ENCODE measurements at regions not wholly inside any gene's neighbourhood (a gene's known extent, or its start where the extent isn't known, plus 50 kb on each side); places are given as distances from the start of the nearest gene placed in this dataset.

- DNase-seq, result no peak
These were observed 507.9 kb downstream of the PLA2G4A start for GRCh38 chr1:187336441-187337168.

- DNase-seq, result no peak
These were observed 510.1 kb downstream of the PLA2G4A start for GRCh38 chr1:187338762-187339412.

DNA sequence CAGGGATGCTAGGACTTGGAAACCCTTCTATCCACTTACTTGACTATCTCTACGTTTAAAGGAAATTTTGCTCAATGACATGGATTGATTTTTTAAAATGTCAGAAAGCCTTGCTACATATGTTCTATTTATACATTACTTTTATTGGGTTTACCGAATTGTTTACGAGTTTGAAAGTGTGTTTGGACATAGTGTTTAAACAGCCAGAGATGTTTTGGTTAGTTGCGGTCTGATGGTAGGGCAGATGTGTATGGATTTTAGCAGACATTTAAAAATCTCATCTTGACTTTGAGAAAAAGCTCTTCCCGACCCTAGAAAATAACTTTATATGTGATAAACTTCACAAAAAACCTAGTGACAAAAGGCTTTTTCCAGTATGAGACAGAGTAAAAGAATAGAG lies 513.7 kb downstream of the PLA2G4A start:
- DNase-seq, result no peak

DNA sequence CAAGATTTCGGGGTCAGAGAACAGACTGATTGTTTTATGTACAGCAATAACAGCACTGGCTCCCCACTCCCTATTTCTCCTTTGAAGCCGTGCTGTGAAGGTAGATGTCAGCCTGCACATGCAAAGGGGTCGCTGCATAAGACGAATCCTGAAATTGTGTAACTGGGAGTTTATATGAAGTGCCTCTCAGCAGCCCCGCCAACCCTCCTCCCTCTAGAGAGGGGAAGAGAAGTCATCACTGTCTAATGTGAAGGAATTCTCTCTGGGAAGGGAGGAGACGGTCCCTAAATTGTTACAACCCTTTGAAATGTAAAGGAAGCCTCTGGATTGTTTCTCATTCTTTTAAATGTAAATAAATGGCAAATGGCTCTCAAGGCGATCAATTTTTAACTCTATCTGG lies 545.3 kb downstream of the PLA2G4A start:
- no peak for DNase-seq

- DNase-seq, result no peak
These were observed 546.0 kb downstream of the PLA2G4A start for GRCh38 chr1:187374742-187375141.

DNA sequence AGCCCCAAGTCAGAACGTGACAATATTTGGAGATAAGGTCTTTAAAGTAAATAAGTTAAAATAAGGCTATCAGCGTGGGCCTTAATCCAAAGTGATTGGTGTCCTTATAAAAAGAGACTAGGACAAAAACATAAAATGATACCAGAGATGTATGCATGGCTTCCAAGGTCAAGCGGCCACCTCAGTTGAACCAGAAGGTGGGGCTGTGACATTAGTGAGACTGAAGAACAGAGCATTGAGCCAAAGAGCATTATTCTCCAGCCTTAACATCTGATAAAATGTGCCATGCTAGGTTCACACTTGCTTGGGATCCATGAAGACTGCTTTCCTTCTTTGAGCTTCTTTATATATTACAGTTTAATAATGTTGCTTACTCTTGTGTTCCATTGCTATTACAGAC lies 554.6 kb downstream of the PLA2G4A start:
- no peak for DNase-seq

- no peak for DNase-seq
These were observed 555.8 kb downstream of the PLA2G4A start for GRCh38 chr1:187384504-187384903.

DNA sequence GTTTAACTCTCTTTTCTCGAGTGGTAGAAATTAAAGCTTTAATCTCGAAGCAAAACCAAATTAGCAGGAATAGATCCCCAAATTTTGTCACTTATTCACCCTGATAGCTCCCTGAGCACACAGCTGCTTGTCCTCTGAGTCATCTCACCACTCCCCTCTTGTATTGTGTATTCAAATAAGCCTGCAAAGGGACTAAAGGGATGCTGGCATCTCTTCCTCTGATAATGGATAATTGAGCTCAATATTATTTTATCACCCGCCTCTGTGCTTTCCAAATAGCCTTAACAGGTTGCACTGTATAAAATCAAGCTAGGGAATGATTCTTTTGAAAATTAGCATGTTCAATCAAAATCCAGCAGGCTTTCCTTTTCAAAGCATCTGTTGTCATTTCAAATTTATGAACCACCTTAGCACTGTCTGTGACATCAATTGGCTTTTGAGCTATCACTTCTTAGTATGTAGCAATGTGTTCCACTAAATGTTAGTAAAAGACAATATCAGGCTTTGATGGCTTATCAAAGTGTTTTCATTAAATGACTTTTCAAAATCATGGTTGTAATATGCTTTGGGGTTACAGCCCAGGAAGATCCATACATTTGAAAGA lies 561.6 kb downstream of the PLA2G4A start:
- DNase-seq, result no peak

- no peak for DNase-seq
These were observed 567.5 kb downstream of the PLA2G4A start for GRCh38 chr1:187396226-187396625.

GRCh38 chr1:187396929-187397796 lies 568.4 kb downstream of the PLA2G4A start:
- DNase-seq, result no peak

DNA sequence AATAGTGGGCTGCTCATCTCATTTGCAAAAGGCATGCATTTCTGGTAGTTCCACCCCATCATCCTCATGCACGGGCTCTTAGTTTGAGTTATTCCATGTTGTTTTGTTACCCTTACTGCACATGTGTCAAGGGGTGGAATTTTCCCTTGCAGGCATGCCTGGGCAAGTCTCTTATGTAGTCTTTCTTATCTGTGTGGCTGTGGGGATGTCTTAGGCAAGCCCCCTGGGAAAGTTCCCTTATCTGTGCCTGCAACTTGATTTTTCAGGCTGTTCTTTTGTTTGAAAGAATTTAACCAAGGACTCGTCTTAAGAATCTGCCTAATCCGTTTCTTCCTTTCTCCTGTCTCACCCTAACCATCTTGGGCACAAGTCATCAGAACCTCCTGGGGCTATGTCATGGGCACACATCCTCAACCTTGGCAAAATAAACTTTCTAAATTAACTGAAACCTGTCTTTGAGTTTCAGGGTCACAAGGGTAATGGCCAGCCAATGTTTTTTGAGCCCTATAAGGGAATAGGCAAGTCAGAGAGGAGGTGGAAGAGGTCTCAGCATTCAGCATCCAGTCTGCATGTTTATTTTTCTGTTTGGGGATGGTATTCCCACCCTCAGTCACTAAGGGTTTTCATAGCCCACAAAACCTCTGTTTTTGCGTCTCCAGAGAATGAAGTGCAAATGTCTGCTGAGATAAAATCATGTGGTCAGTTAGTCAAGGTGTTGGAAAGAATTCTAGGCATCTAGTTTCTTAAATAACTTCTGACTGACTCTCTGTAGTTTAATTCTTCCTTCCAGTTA lies 579.7 kb downstream of the PLA2G4A start:
- DNase-seq, result no peak

DNA sequence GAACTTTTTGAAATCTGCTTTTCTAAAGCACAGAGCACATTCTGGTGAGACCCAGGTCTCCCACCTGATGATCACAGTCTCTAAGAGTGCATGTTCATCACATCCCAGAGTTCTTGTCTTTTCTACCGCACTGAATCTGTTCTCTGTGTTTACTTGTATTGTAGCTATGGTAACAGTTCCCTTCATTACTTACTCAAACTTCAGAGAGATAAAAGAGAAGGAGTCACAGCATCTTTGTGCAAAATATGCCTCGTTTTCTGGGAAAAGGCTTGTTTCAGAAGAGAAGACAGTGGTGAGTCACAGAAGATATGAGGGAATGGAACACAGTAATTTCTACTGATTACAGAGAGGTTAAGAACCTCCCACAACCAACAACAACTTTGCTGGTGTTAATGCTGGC lies 580.6 kb downstream of the PLA2G4A start:
- no peak for DNase-seq

GRCh38 chr1:187411118-187411517 lies 582.4 kb downstream of the PLA2G4A start:
- no peak for DNase-seq

DNA sequence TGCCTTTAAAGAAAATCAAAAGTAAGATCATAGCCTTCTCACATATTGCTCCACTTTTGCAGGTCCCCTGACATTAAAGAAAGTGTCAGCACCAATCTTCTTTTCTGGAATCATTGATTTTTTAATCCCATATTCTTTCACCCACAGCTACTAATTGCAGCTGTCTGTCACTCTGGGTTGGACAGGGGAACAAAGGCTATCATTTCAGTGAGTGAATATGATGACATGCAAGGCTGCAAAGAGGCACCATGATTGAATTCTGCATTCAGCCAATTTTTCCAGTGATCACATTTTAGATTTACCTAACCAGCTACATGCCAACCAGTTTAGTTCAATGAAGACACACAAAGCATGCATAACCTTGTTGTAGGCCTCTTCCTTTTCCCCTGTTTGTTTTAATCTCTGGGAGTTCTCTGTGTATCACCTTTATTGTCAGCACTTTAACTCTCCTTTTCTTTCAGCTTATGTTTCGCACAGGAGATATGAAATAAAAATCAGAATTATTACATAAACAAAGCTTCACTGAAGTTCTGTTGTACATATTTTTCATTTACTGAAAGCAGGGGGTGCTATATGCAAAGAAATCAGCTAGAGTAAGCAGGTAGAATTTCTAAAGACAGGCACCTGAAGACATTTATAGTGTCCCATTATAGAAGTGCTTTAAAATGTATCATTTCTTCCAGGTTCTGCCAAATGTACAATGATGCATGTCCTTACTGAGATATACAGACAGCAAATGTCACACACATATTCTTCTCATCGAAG lies 584.8 kb downstream of the PLA2G4A start:
- DNase-seq, result no peak

DNA sequence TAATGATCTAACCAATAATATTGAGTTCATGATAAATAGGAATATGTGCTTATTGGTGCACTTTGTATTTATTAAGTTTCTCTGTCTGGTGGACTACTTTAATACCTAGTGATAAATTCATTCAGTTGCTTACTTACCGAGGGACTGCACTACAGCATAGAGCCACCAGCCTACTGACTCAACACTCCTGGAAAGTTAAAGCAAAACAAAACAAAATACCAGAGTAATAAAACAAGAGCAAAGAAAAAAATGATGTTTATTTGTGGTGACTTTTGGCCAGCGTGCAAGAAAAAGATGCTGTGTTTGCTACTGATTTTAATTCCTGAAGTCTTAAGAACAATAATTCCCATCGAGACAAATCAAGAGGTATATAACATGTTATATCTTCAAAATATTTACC lies 586.3 kb downstream of the PLA2G4A start:
- no peak for DNase-seq

- no peak for DNase-seq
These were observed 588.8 kb downstream of the PLA2G4A start for GRCh38 chr1:187417520-187417919.

DNA sequence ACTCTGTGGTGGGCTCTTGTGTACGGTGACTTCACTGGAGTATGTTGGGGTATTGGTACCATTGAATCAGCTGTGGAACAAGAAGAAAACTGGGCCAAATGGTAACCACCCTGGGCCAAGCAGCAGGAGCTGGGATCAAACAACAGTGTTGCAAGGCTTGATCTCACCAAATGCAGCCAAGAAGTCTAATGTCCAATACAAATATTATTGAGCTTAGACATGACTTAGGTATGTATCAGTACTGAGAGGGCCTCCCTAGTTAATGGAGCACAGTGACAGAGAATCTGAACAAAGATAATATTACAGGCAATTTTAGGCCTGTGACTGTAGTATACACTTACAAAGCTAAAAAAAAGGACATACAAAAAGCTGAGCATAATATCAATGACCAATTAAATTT lies 604.8 kb downstream of the PLA2G4A start:
- no peak for DNase-seq

- DNase-seq, result no peak
These were observed 613.9 kb downstream of the PLA2G4A start for GRCh38 chr1:187442603-187443002.

- DNase-seq, result no peak
These were observed 615.2 kb downstream of the PLA2G4A start for GRCh38 chr1:187443939-187444338.

DNA sequence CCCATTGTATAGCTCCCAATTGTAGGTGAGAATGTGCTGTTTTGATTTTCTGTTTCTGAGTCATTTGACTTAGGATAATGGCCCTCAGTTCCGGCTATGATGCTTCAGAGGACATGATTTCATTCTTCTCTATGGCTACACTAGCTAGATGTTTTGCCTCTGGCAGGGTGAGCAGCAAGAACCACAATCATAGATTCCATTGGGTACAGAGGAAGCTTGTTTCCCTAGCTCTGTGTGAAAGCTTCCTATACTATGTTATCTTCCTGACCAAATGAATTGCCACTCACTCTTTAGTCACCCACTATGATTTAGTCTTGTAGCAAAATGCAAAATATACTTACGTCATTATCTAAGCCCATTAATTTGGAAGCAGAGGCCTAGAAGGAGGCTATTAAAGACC lies 616.3 kb downstream of the PLA2G4A start:
- DNase-seq, result no peak

- no peak for DNase-seq
These were observed 622.5 kb downstream of the PLA2G4A start for GRCh38 chr1:187451238-187451637.

DNA sequence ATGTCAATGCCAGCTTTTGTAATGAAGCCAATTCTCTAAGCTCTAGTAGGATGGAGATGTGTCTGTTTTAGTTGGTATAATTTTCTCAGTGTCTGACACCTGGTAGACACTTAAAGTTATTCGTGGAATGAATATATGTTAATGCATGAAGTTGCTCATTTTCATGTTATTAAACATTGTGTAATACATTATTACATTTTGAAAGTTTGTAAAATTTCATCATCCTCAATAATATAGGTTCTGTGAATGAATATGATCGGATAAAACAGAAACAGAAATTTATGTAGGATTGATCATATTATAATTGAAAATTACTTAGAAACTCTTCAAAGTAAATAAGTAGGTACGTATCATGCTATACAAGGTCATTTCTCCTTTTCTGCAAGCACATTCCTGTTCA lies 625.3 kb downstream of the PLA2G4A start:
- no peak for DNase-seq

Data from CD4-positive, alpha-beta T cell treated with Interleukin-17A for 4 hours (primary cell).